Loucy (cell line): ENCODE measurements at regions not wholly inside any gene's neighbourhood (a gene's known extent, or its start where the extent isn't known, plus 50 kb on each side); places are given as distances from the start of the nearest gene placed in this dataset.

Experiments used
- H2AFZ ChIP-seq: fragments of 200-600 bp; sonication (generic); 2 replicates; pipeline ENCODE4 v1.6.0; 2016; ENCODE audit warnings: antibody characterized with exemption, mild to moderate bottlenecking, low read length, moderate library complexity
- H3F3A ChIP-seq: fragments of 200-600 bp; 2 replicates; pipeline ENCODE4 v1.6.0; 2016; ENCODE audit warnings: antibody characterized with exemption, low read depth, mild to moderate bottlenecking
- H3K27me3 ChIP-seq: fragments of 200-600 bp; sonication (generic); 2 replicates; pipeline ENCODE4 v1.6.1; 2014; ENCODE audit warnings: low read length, mild to moderate bottlenecking; ENCODE audit not compliant: insufficient read depth, poor library complexity, severe bottlenecking
- H3K36me3 ChIP-seq: fragments of 200-600 bp; sonication (generic); 2 replicates; pipeline ENCODE4 v1.6.1; 2016; ENCODE audit warnings: low read length; ENCODE audit not compliant: insufficient read depth
- H3K4me1 ChIP-seq: fragments of 200-600 bp; sonication (generic); 2 replicates; pipeline ENCODE4 v1.5.1; 2014; ENCODE audit warnings: low read length, mild to moderate bottlenecking; ENCODE audit not compliant: insufficient read depth, poor library complexity, severe bottlenecking
- H3K4me2 ChIP-seq: fragments of 200-600 bp; sonication (generic); 2 replicates; pipeline ENCODE4 v1.6.0; 2014; ENCODE audit warnings: antibody characterized with exemption, low read length, low read depth, mild to moderate bottlenecking; ENCODE audit not compliant: poor library complexity, severe bottlenecking
- H3K4me3 ChIP-seq: fragments of 200-600 bp; sonication (generic); 2 replicates; pipeline ENCODE4 v1.5.1; 2014; ENCODE audit warnings: low read length, mild to moderate bottlenecking, mixed read lengths; ENCODE audit not compliant: poor library complexity, severe bottlenecking
- H3K79me2 ChIP-seq: fragments of 200-600 bp; sonication (generic); 2 replicates; pipeline ENCODE4 v1.6.1; 2014; ENCODE audit warnings: low read length; ENCODE audit not compliant: insufficient read depth
- H3K9ac ChIP-seq: fragments of 200-600 bp; sonication (generic); 2 replicates; pipeline ENCODE4 v1.6.0; 2014; ENCODE audit warnings: mild to moderate bottlenecking, low read depth, low read length, moderate library complexity; ENCODE audit not compliant: poor library complexity, severe bottlenecking
- H3K9me2 ChIP-seq: fragments of 200-600 bp; sonication (generic); replicated peaks from 2 replicates; pipeline ENCODE4 v1.6.1; 2016; ENCODE audit warnings: low read depth, low read length, mixed read lengths
- H3K9me3 ChIP-seq: fragments of 200-600 bp; sonication (generic); 2 replicates; pipeline ENCODE4 v1.6.1; 2014; ENCODE audit warnings: mild to moderate bottlenecking, antibody characterized with exemption, low read length, low read depth; ENCODE audit not compliant: insufficient read depth
- H4K20me1 ChIP-seq: fragments of 200-600 bp; sonication (generic); 2 replicates; pipeline ENCODE4 v1.6.0; 2014; ENCODE audit warnings: antibody characterized with exemption, low read length, mild to moderate bottlenecking; ENCODE audit not compliant: insufficient read depth, poor library complexity, severe bottlenecking
- CTCF ChIP-seq: fragments of 200-600 bp; sonication (generic); conservative IDR thresholded peaks from 2 replicates; pipeline ENCODE4 v1.5.1; 2014; ENCODE audit warnings: mild to moderate bottlenecking, antibody characterized with exemption, low read length
- EZH2phosphoT487 ChIP-seq: fragments of 200-600 bp; IDR thresholded peaks from 2 replicates; pipeline ENCODE4 v1.6.1; 2018; ENCODE audit warnings: antibody characterized with exemption, mild to moderate bottlenecking, moderate library complexity, borderline replicate concordance

GRCh38 chr5:143879646-143880045 lies 67.7 kb downstream of the HMHB1 start:
- Histone ChIP-seq H3K9me3 (no peaks in the 10 kb centered on the region), H3K4me2 (no peak overlapping the region), H3F3A (no peaks in the 10 kb centered on the region), H3K9me2 (no peaks in the 10 kb centered on the region), H4K20me1 (no peaks in the 10 kb centered on the region), H3K27me3 (no peaks in the 10 kb centered on the region), H3K4me3 (no peak overlapping the region), H3K79me2 (no peaks in the 10 kb centered on the region), H3K36me3 (no peaks in the 10 kb centered on the region), H3K9ac (no peak overlapping the region), H3K4me1 (no peaks in the 10 kb centered on the region), H2AFZ (peak overlapping the region; percentile 20; the same call in 1 of the 2 replicates)
- TF ChIP-seq EZH2phosphoT487, result no peak
- TF ChIP-seq CTCF, result no peak

- H3K4me1 ChIP-seq, result no peaks in the 10 kb centered on the region
- no peaks in the 10 kb centered on the region for H3K79me2 ChIP-seq
- H3K27me3 ChIP-seq, result no peaks in the 10 kb centered on the region
- no peaks in the 10 kb centered on the region for H4K20me1 ChIP-seq
- H3K4me2 ChIP-seq, result no peak overlapping the region
- no peaks in the 10 kb centered on the region for H3K9me3 ChIP-seq
- TF ChIP-seq EZH2phosphoT487, result no peak
- no peak for TF ChIP-seq CTCF
- no peaks in the 10 kb centered on the region for H3K36me3 ChIP-seq
- no peaks in the 10 kb centered on the region for H3K9me2 ChIP-seq
- no peak overlapping the region for H3K4me3 ChIP-seq
- H2AFZ ChIP-seq, result 0 out of 2 replicates have a peak overlapping the region, but pooled peaks have one; percentile 20
- no peaks in the 10 kb centered on the region for H3F3A ChIP-seq
- no peak overlapping the region for H3K9ac ChIP-seq
Measured at GRCh38 chr5:143880178-143880577, 68.2 kb downstream of the HMHB1 start.

GRCh38 chr5:143882520-143882919 lies 70.6 kb downstream of the HMHB1 start:
- Histone ChIP-seq H3K4me3 (no peak overlapping the region), H3K36me3 (no peaks in the 10 kb centered on the region), H3K27me3 (no peaks in the 10 kb centered on the region), H3F3A (no peaks in the 10 kb centered on the region), H3K9me2 (no peaks in the 10 kb centered on the region), H3K79me2 (no peaks in the 10 kb centered on the region), H3K4me2 (no peak overlapping the region), H3K9ac (no peak overlapping the region), H3K9me3 (no peaks in the 10 kb centered on the region), H4K20me1 (no peaks in the 10 kb centered on the region), H2AFZ (no peak overlapping the region), H3K4me1 (no peaks in the 10 kb centered on the region)
- TF ChIP-seq CTCF (no peak), EZH2phosphoT487 (no peak)
